ENCODE measurements at regions not wholly inside any gene's neighbourhood (a gene's known extent, or its start where the extent isn't known, plus 50 kb on each side); places are given as distances from the start of the nearest gene placed in this dataset.

GRCh38 chr2:64262071-64262470, 117.9 kb upstream of the PELI1 start:
- no peak for TF ChIP-seq TCF4 (CRISPR knock-in tag; IDR thresholded peaks at IDR 0.05; ENCODE audit: borderline replicate concordance)
- TF ChIP-seq ZFP3 (CRISPR knock-in tag; IDR thresholded peaks at IDR 0.05) = no peak
- TF ChIP-seq ZC3H10 (CRISPR knock-in tag; IDR thresholded peaks at IDR 0.05) = no peak
- TF ChIP-seq CSRNP3 (CRISPR knock-in tag; IDR thresholded peaks at IDR 0.05) = no peak
- TF ChIP-seq TOX (CRISPR knock-in tag; IDR thresholded peaks at IDR 0.05; ENCODE audit: borderline replicate concordance) = no peak
- no peak for TF ChIP-seq PATZ1 (CRISPR knock-in tag; IDR thresholded peaks at IDR 0.05; ENCODE audit: borderline replicate concordance)
- no peak for TF ChIP-seq ARNTL (CRISPR knock-in tag; IDR thresholded peaks at IDR 0.05; ENCODE audit: borderline replicate concordance, low read depth)
- TF ChIP-seq ZFP30 (CRISPR knock-in tag; IDR thresholded peaks at IDR 0.05) = no peak
- TF ChIP-seq PPARA (CRISPR knock-in tag; IDR thresholded peaks at IDR 0.05; ENCODE audit: borderline replicate concordance) = no peak
- TF ChIP-seq TSHZ2 (CRISPR knock-in tag; IDR thresholded peaks at IDR 0.05) = no peak
- TF ChIP-seq RARB (CRISPR knock-in tag; IDR thresholded peaks at IDR 0.05) = no peak
- TF ChIP-seq CREB5 (CRISPR knock-in tag; IDR thresholded peaks at IDR 0.05; ENCODE audit: low read depth) = no peak

Measured in SK-N-SH treated with all-trans-retinoic acid at 6 μM for 48 hours (cell line).